GM23248 (cell line): ENCODE measurements at regions not wholly inside any gene's neighbourhood (a gene's known extent, or its start where the extent isn't known, plus 50 kb on each side); places are given as distances from the start of the nearest gene placed in this dataset.

Experiments used
- EZH2 ChIP-seq: fragments of 200-600 bp; sonication (generic); IDR thresholded peaks from 2 replicates; pipeline ENCODE4 v1.6.1; 2018; ENCODE audit warnings: antibody characterized with exemption, mild to moderate bottlenecking; ENCODE audit not compliant: insufficient read depth, poor library complexity, severe bottlenecking
- EZH2phosphoT487 ChIP-seq: fragments of 200-600 bp; sonication (generic); IDR thresholded peaks from 2 replicates; pipeline ENCODE4 v1.6.1; 2018; ENCODE audit warnings: antibody characterized with exemption, moderate library complexity, mild to moderate bottlenecking, low read depth; ENCODE audit not compliant: insufficient read depth

DNA sequence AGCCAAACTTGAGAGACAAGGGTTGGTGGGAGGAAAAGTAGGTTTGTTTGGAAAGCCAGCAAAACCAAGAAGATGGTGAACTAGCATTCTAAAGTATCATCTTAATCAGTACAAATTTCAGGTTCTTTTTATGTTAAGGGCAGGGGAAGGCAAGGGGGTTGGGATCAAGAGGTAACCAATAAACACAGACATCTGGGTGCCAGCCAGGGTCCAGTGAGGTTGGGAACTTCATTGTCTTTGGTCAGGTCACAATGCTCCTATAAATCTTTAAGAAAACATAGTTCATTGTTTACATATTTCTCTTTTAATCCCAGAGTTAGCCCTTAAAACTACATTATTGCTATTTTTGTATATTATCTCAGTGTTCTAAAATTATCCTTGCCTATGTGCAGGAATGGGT is 126.2 kb upstream of the NR5A2 start:
- TF ChIP-seq EZH2 (no peak), EZH2phosphoT487 (no peak)
